HepG2 (cell line): ENCODE measurements at regions not wholly inside any gene's neighbourhood (a gene's known extent, or its start where the extent isn't known, plus 50 kb on each side); places are given as distances from the start of the nearest gene placed in this dataset.

Experiments
- CENPBD1 ChIP-seq: sonication (generic); formaldehyde crosslinking; IDR thresholded peaks from 2 replicates; pipeline ENCODE4 v1.8.0; 2022; ENCODE audit warnings: missing genetic modification reagents, low read depth, mild to moderate bottlenecking, borderline replicate concordance
- POLR2A ChIP-seq, 2 experiments: IDR thresholded peaks; 2 replicates each; pipeline ENCODE4 v1.6.1; 2011; ENCODE audit warnings: low read depth in 2 of 2, low read length in 2 of 2, mild to moderate bottlenecking in 1 of 2, moderate library complexity in 1 of 2; ENCODE audit not compliant: insufficient read depth in 1 of 2
- SIN3A ChIP-seq: IDR thresholded peaks from 2 replicates; pipeline ENCODE4 v1.6.1; 2011; ENCODE audit warnings: low read depth, mild to moderate bottlenecking, control low read depth, low read length, borderline replicate concordance

GRCh38 chr5:96487859-96488258 is 54.8 kb upstream of the PCSK1 start:
- TF ChIP-seq CENPBD1 (no peak), SIN3A (no peak), POLR2A (IDR thresholded peaks at IDR 0.05; ENCODE audit: insufficient read depth in 1 of 2, low read depth in 2 of 2, low read length in 2 of 2) (no peak)
